Liver (tissue), 3 donors: ENCODE measurements at regions not wholly inside any gene's neighbourhood (a gene's known extent, or its start where the extent isn't known, plus 50 kb on each side); places are given as distances from the start of the nearest gene placed in this dataset.

ENCODE experiments used
- ATF3 ChIP-seq: IDR thresholded peaks from 2 replicates; pipeline ENCODE4 v1.6.1; 2016; ENCODE audit warnings: antibody characterized with exemption
- CTCF ChIP-seq: fragments of 150-350 bp; IDR thresholded peaks from 2 replicates; pipeline ENCODE4 v1.5.1; 2017; ENCODE audit warnings: improper control_type of control experiment, low read depth, low read length; ENCODE audit not compliant: missing input control
- RAD21 ChIP-seq, 2 donors: IDR thresholded peaks; 2 replicates each; pipeline ENCODE4 v1.6.1; 2016; ENCODE audit warnings: antibody characterized with exemption in 2 of 2, mild to moderate bottlenecking in 2 of 2
- RXRA ChIP-seq, 2 donors: IDR thresholded peaks; 2 replicates each; pipeline ENCODE4 v1.6.1; 2017 to 2018; ENCODE audit warnings: antibody characterized with exemption in 2 of 2, mild to moderate bottlenecking in 1 of 2
- SP1 ChIP-seq: IDR thresholded peaks from 2 replicates; pipeline ENCODE4 v1.6.1; 2018; ENCODE audit warnings: antibody characterized with exemption, mild to moderate bottlenecking
- donor health status: healthy.
- donor health status: healthy.

- TF ChIP-seq CTCF (no peak), SP1 (no peak), RAD21 (IDR thresholded peaks at IDR 0.05) (no peak), RXRA (IDR thresholded peaks at IDR 0.05) (no peak), ATF3 (no peak)
Measured at GRCh38 chr11:19463976-19464375, 223.2 kb upstream of the E2F8 start.
